NB4 (cell line): ENCODE measurements at regions not wholly inside any gene's neighbourhood (a gene's known extent, or its start where the extent isn't known, plus 50 kb on each side); places are given as distances from the start of the nearest gene placed in this dataset.
"Not testable (repeated sequence)": the region's sequence is repeated elsewhere in the genome, so short reads cannot be mapped to it uniquely, and the experiment has no call there.

ENCODE experiments used
- DNase-seq: peaks from one replicate; pipeline ENCODE4 v3.0.0; 2010; ENCODE audit warnings: low read depth
- H3K4me3 ChIP-seq: one replicate; pipeline ENCODE4 v1.5.1; 2011; ENCODE audit warnings: mild to moderate bottlenecking, low read depth, low read length, moderate library complexity
- CTCF ChIP-seq: IDR thresholded peaks from one replicate; pipeline ENCODE4 v1.5.1; 2012; ENCODE audit warnings: low read depth, low read length
- MAX ChIP-seq: IDR thresholded peaks from 2 replicates; pipeline ENCODE4 v1.6.1; 2011; ENCODE audit warnings: low read depth, low read length
- MYC ChIP-seq: IDR thresholded peaks from 2 replicates; pipeline ENCODE4 v1.6.1; 2011; ENCODE audit warnings: low read depth, low read length
- POLR2A ChIP-seq: IDR thresholded peaks from 2 replicates; pipeline ENCODE4 v1.6.1; 2011; ENCODE audit warnings: mild to moderate bottlenecking; ENCODE audit not compliant: insufficient read length; ENCODE audit errors: extremely low read depth

GRCh38 chr9:30075451-30076199 lies 2308.8 kb upstream of the ACO1 start:
- DNase-seq, result peak; percentile 45
- no peak for TF ChIP-seq MAX
- no peak for TF ChIP-seq MYC
- no peak for TF ChIP-seq CTCF
- TF ChIP-seq POLR2A, result no peak
- no peak overlapping the region for H3K4me3 ChIP-seq

GRCh38 chr9:30078195-30078594 lies 2306.2 kb upstream of the ACO1 start:
- DNase-seq, result no peak
- H3K4me3 ChIP-seq, result no peak overlapping the region
- TF ChIP-seq MAX, result no peak
- TF ChIP-seq POLR2A, result no peak
- no peak for TF ChIP-seq MYC
- TF ChIP-seq CTCF, result no peak

- no peak overlapping the region for H3K4me3 ChIP-seq
- TF ChIP-seq MYC (no peak), MAX (no peak), CTCF (no peak), POLR2A (no peak)
- no peak for DNase-seq
Observed at GRCh38 chr9:30089428-30089827, 2295.0 kb upstream of the ACO1 start.

GRCh38 chr9:30103647-30104394 lies 2280.6 kb upstream of the ACO1 start:
- H3K4me3 ChIP-seq, result no peak overlapping the region
- no peak for TF ChIP-seq CTCF
- no peak for TF ChIP-seq MAX
- TF ChIP-seq POLR2A, result no peak
- TF ChIP-seq MYC, result no peak
- no peak for DNase-seq

- not testable (repeated sequence) for DNase-seq, H3K4me3 ChIP-seq
Observed at GRCh38 chr9:30107134-30107533, 2277.3 kb upstream of the ACO1 start.

- DNase-seq, result no peak
- TF ChIP-seq MAX (no peak), CTCF (no peak), POLR2A (no peak), MYC (no peak)
- H3K4me3 ChIP-seq, result no peak overlapping the region
Observed at GRCh38 chr9:30116673-30117217, 2267.7 kb upstream of the ACO1 start.
